ENCODE measurements at regions not wholly inside any gene's neighbourhood (a gene's known extent, or its start where the extent isn't known, plus 50 kb on each side); places are given as distances from the start of the nearest gene placed in this dataset.

DNA sequence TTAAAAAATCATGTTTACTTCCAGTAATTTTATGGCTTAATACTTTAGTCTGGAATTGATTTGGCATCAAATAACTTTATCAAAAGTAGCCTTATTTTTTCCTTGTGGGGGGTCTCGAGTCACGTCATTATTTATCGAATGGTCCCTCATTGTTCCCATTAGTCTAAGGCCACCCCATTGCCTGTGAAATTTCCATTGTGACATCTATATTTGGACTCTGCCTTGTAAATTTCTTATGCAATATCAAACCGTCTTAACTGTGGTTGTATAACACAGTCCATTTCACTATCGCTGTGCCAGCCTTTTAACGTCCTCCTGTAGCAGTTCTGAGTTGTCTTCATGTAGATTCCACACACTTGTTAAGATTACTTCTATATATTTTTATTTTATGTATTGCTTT is 103.9 kb upstream of the RET start:
- TF ChIP-seq, protein P1, sequence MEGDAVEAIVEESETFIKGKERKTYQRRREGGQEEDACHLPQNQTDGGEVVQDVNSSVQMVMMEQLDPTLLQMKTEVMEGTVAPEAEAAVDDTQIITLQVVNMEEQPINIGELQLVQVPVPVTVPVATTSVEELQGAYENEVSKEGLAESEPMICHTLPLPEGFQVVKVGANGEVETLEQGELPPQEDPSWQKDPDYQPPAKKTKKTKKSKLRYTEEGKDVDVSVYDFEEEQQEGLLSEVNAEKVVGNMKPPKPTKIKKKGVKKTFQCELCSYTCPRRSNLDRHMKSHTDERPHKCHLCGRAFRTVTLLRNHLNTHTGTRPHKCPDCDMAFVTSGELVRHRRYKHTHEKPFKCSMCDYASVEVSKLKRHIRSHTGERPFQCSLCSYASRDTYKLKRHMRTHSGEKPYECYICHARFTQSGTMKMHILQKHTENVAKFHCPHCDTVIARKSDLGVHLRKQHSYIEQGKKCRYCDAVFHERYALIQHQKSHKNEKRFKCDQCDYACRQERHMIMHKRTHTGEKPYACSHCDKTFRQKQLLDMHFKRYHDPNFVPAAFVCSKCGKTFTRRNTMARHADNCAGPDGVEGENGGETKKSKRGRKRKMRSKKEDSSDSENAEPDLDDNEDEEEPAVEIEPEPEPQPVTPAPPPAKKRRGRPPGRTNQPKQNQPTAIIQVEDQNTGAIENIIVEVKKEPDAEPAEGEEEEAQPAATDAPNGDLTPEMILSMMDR (IDR thresholded peaks at IDR 0.05): no peak
- TF ChIP-seq EZH2 (IDR thresholded peaks at IDR 0.05) (no peak), EZH2phosphoT487 (IDR thresholded peaks at IDR 0.05) (no peak)
